ENCODE measurements at regions not wholly inside any gene's neighbourhood (a gene's known extent, or its start where the extent isn't known, plus 50 kb on each side); places are given as distances from the start of the nearest gene placed in this dataset.

DNA sequence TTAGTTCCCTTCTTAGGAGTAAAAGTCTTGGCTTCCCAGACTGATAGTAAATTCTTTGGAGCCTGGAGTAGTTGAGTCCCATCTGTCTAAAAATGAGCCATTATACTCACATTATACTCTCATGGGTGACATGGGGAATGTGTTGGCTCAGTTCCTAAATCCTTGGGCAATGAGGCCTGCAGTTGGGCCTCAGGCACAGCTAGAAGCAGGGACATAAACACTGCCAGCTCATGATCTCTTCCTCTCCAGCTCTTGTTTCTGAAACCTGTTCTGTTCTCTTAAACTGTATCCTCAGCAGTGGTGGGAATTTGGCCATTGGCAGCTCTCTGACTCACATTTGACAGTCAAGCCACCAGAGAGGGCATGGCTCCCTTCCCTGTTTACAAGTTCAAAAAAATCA lies 212.5 kb downstream of the SPATA18 start:
- Histone ChIP-seq H3K9me3 (replicated peaks; ENCODE audit: insufficient read depth, low read length) (no peaks in the 10 kb centered on the region), H3K4me2 (ENCODE audit: low read depth, low read length) (no peak overlapping the region), H4K20me1 (ENCODE audit: insufficient read depth, low read length) (no peaks in the 10 kb centered on the region), H2AFZ (ENCODE audit: low read length) (no peak overlapping the region), H3K27ac (ENCODE audit: low read length) (no peak overlapping the region), H3K9me2 (replicated peaks; ENCODE audit: insufficient read depth, low read length) (no peaks in the 10 kb centered on the region), H3K27me3 (replicated peaks; ENCODE audit: insufficient read depth, low read length) (no peaks in the 10 kb centered on the region), H3K9ac (ENCODE audit: low read length) (no peak overlapping the region), H3K4me1 (ENCODE audit: low read length) (no peaks in the 10 kb centered on the region), H3K4me3 (ENCODE audit: low read length) (no peak overlapping the region), H3K79me2 (ENCODE audit: low read length) (no peaks in the 10 kb centered on the region), H3K36me3 (replicated peaks; ENCODE audit: insufficient read depth, low read length) (no peaks in the 10 kb centered on the region), H3F3A (ENCODE audit: insufficient read depth, low read length) (no peaks in the 10 kb centered on the region)
- no peak for TF ChIP-seq EZH2phosphoT487 (IDR thresholded peaks at IDR 0.05; ENCODE audit: low read length)
- TF ChIP-seq, protein P1, sequence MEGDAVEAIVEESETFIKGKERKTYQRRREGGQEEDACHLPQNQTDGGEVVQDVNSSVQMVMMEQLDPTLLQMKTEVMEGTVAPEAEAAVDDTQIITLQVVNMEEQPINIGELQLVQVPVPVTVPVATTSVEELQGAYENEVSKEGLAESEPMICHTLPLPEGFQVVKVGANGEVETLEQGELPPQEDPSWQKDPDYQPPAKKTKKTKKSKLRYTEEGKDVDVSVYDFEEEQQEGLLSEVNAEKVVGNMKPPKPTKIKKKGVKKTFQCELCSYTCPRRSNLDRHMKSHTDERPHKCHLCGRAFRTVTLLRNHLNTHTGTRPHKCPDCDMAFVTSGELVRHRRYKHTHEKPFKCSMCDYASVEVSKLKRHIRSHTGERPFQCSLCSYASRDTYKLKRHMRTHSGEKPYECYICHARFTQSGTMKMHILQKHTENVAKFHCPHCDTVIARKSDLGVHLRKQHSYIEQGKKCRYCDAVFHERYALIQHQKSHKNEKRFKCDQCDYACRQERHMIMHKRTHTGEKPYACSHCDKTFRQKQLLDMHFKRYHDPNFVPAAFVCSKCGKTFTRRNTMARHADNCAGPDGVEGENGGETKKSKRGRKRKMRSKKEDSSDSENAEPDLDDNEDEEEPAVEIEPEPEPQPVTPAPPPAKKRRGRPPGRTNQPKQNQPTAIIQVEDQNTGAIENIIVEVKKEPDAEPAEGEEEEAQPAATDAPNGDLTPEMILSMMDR (IDR thresholded peaks at IDR 0.05; ENCODE audit: low read length), result no peak
- no peak for TF ChIP-seq EZH2 (optimal IDR thresholded peaks at IDR 0.05; ENCODE audit: low read depth, low read length)
- DNase-seq, result no peak

DNA sequence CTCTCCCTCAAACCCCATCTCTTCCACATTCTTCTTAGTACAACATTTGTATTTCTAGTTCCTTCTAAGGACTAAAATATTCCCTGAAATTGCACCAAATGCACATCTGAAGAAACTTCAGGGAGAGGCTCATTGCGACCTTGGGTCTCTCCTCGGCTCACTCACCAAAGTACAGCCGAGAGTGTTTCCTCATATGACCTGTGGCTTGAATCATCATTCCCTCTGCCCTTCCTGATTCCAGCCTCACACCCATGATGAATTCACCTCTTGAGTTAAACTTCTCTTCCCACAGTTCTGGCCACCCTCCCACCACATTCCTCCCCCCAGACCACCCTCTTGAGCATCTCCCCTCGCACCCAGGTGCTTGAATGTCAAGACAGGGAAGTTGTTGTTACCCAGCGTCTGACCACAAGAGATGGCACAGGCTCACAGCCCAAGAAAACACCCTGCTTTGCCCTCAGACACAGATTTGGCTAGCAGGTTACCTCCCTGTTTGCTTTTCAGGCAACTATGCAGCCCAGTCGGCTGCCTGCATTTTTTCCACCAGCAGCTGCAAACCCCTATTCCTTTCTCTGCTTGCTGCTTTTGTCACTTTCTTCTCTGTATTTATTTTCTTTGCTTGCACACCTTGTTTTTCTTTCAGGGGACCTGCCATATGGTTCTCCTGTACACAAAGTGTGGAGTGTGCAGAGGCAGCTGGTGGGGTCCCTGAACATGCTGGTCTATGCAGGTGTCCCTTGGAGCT lies 214.8 kb downstream of the SPATA18 start:
- H2AFZ ChIP-seq (ENCODE audit: low read length), result no peak overlapping the region
- H3K27ac ChIP-seq (ENCODE audit: low read length), result no peak overlapping the region
- no peaks in the 10 kb centered on the region for H3K27me3 ChIP-seq (replicated peaks; ENCODE audit: insufficient read depth, low read length)
- no peaks in the 10 kb centered on the region for H3F3A ChIP-seq (ENCODE audit: insufficient read depth, low read length)
- H3K79me2 ChIP-seq (ENCODE audit: low read length), result no peaks in the 10 kb centered on the region
- no peaks in the 10 kb centered on the region for H3K4me1 ChIP-seq (ENCODE audit: low read length)
- no peak overlapping the region for H3K4me3 ChIP-seq (ENCODE audit: low read length)
- no peaks in the 10 kb centered on the region for H4K20me1 ChIP-seq (ENCODE audit: insufficient read depth, low read length)
- TF ChIP-seq EZH2 (optimal IDR thresholded peaks at IDR 0.05; ENCODE audit: low read depth, low read length), result no peak
- TF ChIP-seq, protein P1 (IDR thresholded peaks at IDR 0.05; ENCODE audit: low read length), result no peak
- no peak for TF ChIP-seq EZH2phosphoT487 (IDR thresholded peaks at IDR 0.05; ENCODE audit: low read length)
- no peaks in the 10 kb centered on the region for H3K9me2 ChIP-seq (replicated peaks; ENCODE audit: insufficient read depth, low read length)
- H3K9me3 ChIP-seq (replicated peaks; ENCODE audit: insufficient read depth, low read length), result no peaks in the 10 kb centered on the region
- H3K4me2 ChIP-seq (ENCODE audit: low read depth, low read length), result no peak overlapping the region
- no peaks in the 10 kb centered on the region for H3K36me3 ChIP-seq (replicated peaks; ENCODE audit: insufficient read depth, low read length)
- no peak overlapping the region for H3K9ac ChIP-seq (ENCODE audit: low read length)
- DNase-seq, result no peak

DNA sequence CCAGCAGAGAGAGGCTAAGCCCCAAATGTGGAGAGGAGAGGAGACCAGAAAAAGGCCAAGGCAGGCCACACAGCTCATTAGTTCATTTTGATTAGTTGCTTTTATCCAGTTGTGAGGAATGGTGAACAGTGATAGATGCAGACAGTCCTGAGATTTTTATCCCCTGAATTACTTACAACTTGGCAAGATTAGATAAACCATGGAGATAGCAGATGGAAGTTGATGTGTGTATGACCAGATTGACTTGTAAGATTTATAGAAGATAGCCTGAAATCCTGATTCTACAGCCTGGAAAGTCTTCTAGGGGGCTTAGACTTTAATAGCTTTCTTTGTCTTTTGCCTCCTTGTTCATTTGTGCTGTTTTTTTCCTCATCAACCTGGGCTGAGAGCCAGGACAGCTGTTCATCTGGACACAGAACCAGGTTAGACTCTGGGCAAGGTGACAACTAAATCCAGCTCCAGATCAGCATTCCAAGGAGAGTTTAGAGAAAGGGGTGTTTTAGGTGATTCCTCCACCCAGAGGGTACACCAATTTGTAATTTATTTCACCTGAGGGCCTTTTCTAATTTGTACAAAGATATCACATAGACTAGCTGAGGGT lies 215.5 kb downstream of the SPATA18 start:
- Histone ChIP-seq H3K9me3 (replicated peaks; ENCODE audit: insufficient read depth, low read length) (no peaks in the 10 kb centered on the region), H3K4me3 (ENCODE audit: low read length) (no peak overlapping the region), H4K20me1 (ENCODE audit: insufficient read depth, low read length) (no peaks in the 10 kb centered on the region), H3K79me2 (ENCODE audit: low read length) (no peaks in the 10 kb centered on the region), H3F3A (ENCODE audit: insufficient read depth, low read length) (no peaks in the 10 kb centered on the region), H3K4me1 (ENCODE audit: low read length) (no peaks in the 10 kb centered on the region), H3K4me2 (ENCODE audit: low read depth, low read length) (no peak overlapping the region), H3K9me2 (replicated peaks; ENCODE audit: insufficient read depth, low read length) (no peaks in the 10 kb centered on the region), H3K36me3 (replicated peaks; ENCODE audit: insufficient read depth, low read length) (no peaks in the 10 kb centered on the region), H2AFZ (ENCODE audit: low read length) (no peak overlapping the region), H3K27me3 (replicated peaks; ENCODE audit: insufficient read depth, low read length) (no peaks in the 10 kb centered on the region), H3K27ac (ENCODE audit: low read length) (no peak overlapping the region), H3K9ac (ENCODE audit: low read length) (no peak overlapping the region)
- TF ChIP-seq EZH2phosphoT487 (IDR thresholded peaks at IDR 0.05; ENCODE audit: low read length) (no peak), EZH2 (optimal IDR thresholded peaks at IDR 0.05; ENCODE audit: low read depth, low read length) (no peak)
- TF ChIP-seq, protein P1 (IDR thresholded peaks at IDR 0.05; ENCODE audit: low read length), result no peak
- DNase-seq, result no peak
